IMR-90 (cell line): ENCODE measurements at regions not wholly inside any gene's neighbourhood (a gene's known extent, or its start where the extent isn't known, plus 50 kb on each side); places are given as distances from the start of the nearest gene placed in this dataset.

Source experiments
- ATAC-seq: fragments of 200-7000 bp; cut with Tn5 transposase; 2 replicates; pipeline ENCODE4 v1.9.1; 2020; ENCODE audit warnings: low read depth, mild to moderate bottlenecking, moderate library complexity
- BruUV-seq: library from RNA; stranded (reverse); fragments of 400-500 nt; replicated peaks from 2 replicates; lab custom pipeline; 2021; lab: Mats Ljungman, UMichigan
- CTCF ChIA-PET: fragments of 300-600 bp; formaldehyde crosslinking; extraction: SDS; loops from one replicate; lab custom pipeline; 2021; ENCODE audit warnings: antibody characterized with exemption; lab: Yijun Ruan, JAX
- POLR2A ChIA-PET: fragments of 300-600 bp; sonication (Branson Sonifier 250); formaldehyde crosslinking; loops from one replicate; lab custom pipeline; 2022; ENCODE audit warnings: antibody characterized with exemption; ENCODE audit not compliant: unreplicated experiment; lab: Charles Lee
- DNase-seq: peaks from one replicate; pipeline ENCODE4 v3.0.0; 2013
- H2AFZ ChIP-seq: replicated peaks from 2 replicates; pipeline ENCODE3; 2013; ENCODE audit warnings: low read length, mild to moderate bottlenecking; ENCODE audit not compliant: poor library complexity
- H2AK5ac ChIP-seq: 2 replicates; pipeline ENCODE4 v1.6.1; 2013; ENCODE audit warnings: low read depth, low read length, inconsistent platforms
- H2AK9ac ChIP-seq: replicated peaks from 2 replicates; pipeline ENCODE3; 2013; ENCODE audit warnings: mild to moderate bottlenecking, low read depth, low read length, moderate library complexity; ENCODE audit not compliant: poor library complexity
- H2BK120ac ChIP-seq: 2 replicates; pipeline ENCODE4 v1.6.1; 2013; ENCODE audit warnings: low read depth, low read length, inconsistent platforms
- H2BK15ac ChIP-seq: 3 replicates; pipeline ENCODE4 v1.6.1; 2013; ENCODE audit warnings: low read depth, low read length, inconsistent platforms
- H2BK20ac ChIP-seq: 2 replicates; pipeline ENCODE4 v1.6.1; 2013; ENCODE audit warnings: low read depth, mild to moderate bottlenecking, inconsistent platforms, low read length, moderate library complexity
- H2BK5ac ChIP-seq: 2 replicates; pipeline ENCODE4 v1.6.1; 2013; ENCODE audit warnings: mild to moderate bottlenecking, low read depth, low read length, inconsistent platforms; ENCODE audit not compliant: poor library complexity, severe bottlenecking
- H3K14ac ChIP-seq: replicated peaks from 2 replicates; pipeline ENCODE4 v1.6.1; 2013; ENCODE audit warnings: low read depth, low read length, inconsistent platforms
- H3K18ac ChIP-seq: 2 replicates; pipeline ENCODE4 v1.6.1; 2013; ENCODE audit warnings: low read depth, low read length, control low read depth
- H3K23ac ChIP-seq: 2 replicates; pipeline ENCODE4 v1.6.1; 2013; ENCODE audit warnings: low read depth, low read length, inconsistent platforms
- H3K27ac ChIP-seq: 2 replicates; pipeline ENCODE4 v1.5.1; 2013; ENCODE audit warnings: mild to moderate bottlenecking, control low read depth, low read length; ENCODE audit not compliant: insufficient read depth
- H3K27me3 ChIP-seq: 2 replicates; pipeline ENCODE4 v1.6.1; 2013; ENCODE audit warnings: low read length; ENCODE audit not compliant: control insufficient read depth, insufficient read depth
- H3K36me3 ChIP-seq: 2 replicates; pipeline ENCODE4 v1.6.1; 2013; ENCODE audit warnings: low read length, mixed read lengths; ENCODE audit not compliant: control insufficient read depth, insufficient read depth
- H3K4ac ChIP-seq: 2 replicates; pipeline ENCODE4 v1.6.1; 2013; ENCODE audit warnings: low read depth, low read length, inconsistent platforms
- H3K4me1 ChIP-seq: 2 replicates; pipeline ENCODE4 v1.6.1; 2013; ENCODE audit warnings: low read length, mixed read lengths; ENCODE audit not compliant: control insufficient read depth, insufficient read depth
- H3K4me2 ChIP-seq: 2 replicates; pipeline ENCODE4 v1.6.1; 2013; ENCODE audit warnings: low read depth, mild to moderate bottlenecking, control low read depth, low read length, moderate library complexity
- H3K4me3 ChIP-seq: 2 replicates; pipeline ENCODE4 v1.5.1; 2013; ENCODE audit warnings: low read depth, mild to moderate bottlenecking, control low read depth, low read length, moderate library complexity; ENCODE audit not compliant: insufficient read depth
- H3K56ac ChIP-seq: 2 replicates; pipeline ENCODE4 v1.6.1; 2013; ENCODE audit warnings: low read length, inconsistent platforms; ENCODE audit not compliant: insufficient read depth; ENCODE audit errors: extremely low read depth
- H3K79me1 ChIP-seq, 2 experiments: 2 replicates each; pipeline ENCODE4 v1.6.1; 2013; ENCODE audit warnings: low read length in 2 of 2, inconsistent platforms in 1 of 2, low read depth in 1 of 2
- H3K9ac ChIP-seq: 2 replicates; pipeline ENCODE4 v1.6.1; 2013; ENCODE audit warnings: low read depth, low read length, control low read depth
- H3K9me1 ChIP-seq: 2 replicates; pipeline ENCODE4 v1.6.1; 2013; ENCODE audit warnings: low read length, inconsistent platforms; ENCODE audit not compliant: insufficient read depth
- H3K9me3 ChIP-seq: 2 replicates; pipeline ENCODE4 v1.6.1; 2013; ENCODE audit warnings: low read length; ENCODE audit not compliant: control insufficient read depth, insufficient read depth
- H4K20me1 ChIP-seq: 2 replicates; pipeline ENCODE4 v1.6.1; 2013; ENCODE audit warnings: low read length, inconsistent platforms; ENCODE audit not compliant: insufficient read depth
- H4K5ac ChIP-seq: 2 replicates; pipeline ENCODE4 v1.6.1; 2013; ENCODE audit warnings: mild to moderate bottlenecking, low read depth, low read length, control low read depth
- H4K8ac ChIP-seq, 2 experiments: 2 replicates each; pipeline ENCODE4 v1.6.1; 2013; ENCODE audit warnings: low read depth in 2 of 2, low read length in 2 of 2, control low read depth in 1 of 2, inconsistent platforms in 1 of 2
- H4K91ac ChIP-seq: 2 replicates; pipeline ENCODE4 v1.6.1; 2013; ENCODE audit warnings: low read depth, low read length, inconsistent platforms; ENCODE audit not compliant: insufficient read depth
- BHLHE40 ChIP-seq: fragments of 150-350 bp; IDR thresholded peaks from 2 replicates; pipeline ENCODE4 v1.6.1; 2016; ENCODE audit warnings: mild to moderate bottlenecking, low read depth, low read length
- CEBPB ChIP-seq: IDR thresholded peaks from 2 replicates; pipeline ENCODE4 v1.6.1; 2012; ENCODE audit warnings: low read depth, low read length, improper control_type of control experiment
- CHD1 ChIP-seq: IDR thresholded peaks from 2 replicates; pipeline ENCODE4 v1.6.1; 2012; ENCODE audit warnings: low read depth, low read length, improper control_type of control experiment
- CTCF ChIP-seq: conservative IDR thresholded peaks from 2 replicates; pipeline ENCODE4 v1.5.1; 2012; ENCODE audit warnings: mild to moderate bottlenecking, low read depth, low read length, improper control_type of control experiment
- ELK1 ChIP-seq: fragments of 150-350 bp; IDR thresholded peaks from 2 replicates; pipeline ENCODE4 v1.6.1; 2016; ENCODE audit warnings: low read depth, mild to moderate bottlenecking, low read length, moderate library complexity, borderline replicate concordance
- FOS ChIP-seq: fragments of 150-350 bp; IDR thresholded peaks from 2 replicates; pipeline ENCODE4 v1.6.1; 2016; ENCODE audit warnings: low read depth, low read length
- MAFK ChIP-seq: IDR thresholded peaks from 2 replicates; pipeline ENCODE4 v1.6.1; 2012; ENCODE audit warnings: low read depth, low read length, improper control_type of control experiment
- MAZ ChIP-seq: IDR thresholded peaks from 2 replicates; pipeline ENCODE4 v1.6.1; 2012; ENCODE audit warnings: low read depth, mild to moderate bottlenecking, low read length, improper control_type of control experiment, moderate library complexity, borderline replicate concordance
- MXI1 ChIP-seq: IDR thresholded peaks from 2 replicates; pipeline ENCODE4 v1.6.1; 2012; ENCODE audit warnings: low read depth, mild to moderate bottlenecking, low read length, moderate library complexity, borderline replicate concordance
- NFE2L2 ChIP-seq: fragments of 150-350 bp; IDR thresholded peaks from 2 replicates; pipeline ENCODE4 v1.6.1; 2016; ENCODE audit warnings: low read depth, mild to moderate bottlenecking, low read length
- POLR2A ChIP-seq: IDR thresholded peaks from 2 replicates; pipeline ENCODE4 v1.6.1; 2012; ENCODE audit warnings: mild to moderate bottlenecking, low read depth, low read length
- RAD21 ChIP-seq: IDR thresholded peaks from 2 replicates; pipeline ENCODE4 v1.6.1; 2012; ENCODE audit warnings: low read length, improper control_type of control experiment
- RCOR1 ChIP-seq: IDR thresholded peaks from 2 replicates; pipeline ENCODE4 v1.6.1; 2012; ENCODE audit warnings: mild to moderate bottlenecking, low read length, improper control_type of control experiment; ENCODE audit not compliant: insufficient replicate concordance
- RFX5 ChIP-seq: IDR thresholded peaks from 2 replicates; pipeline ENCODE4 v1.8.0; 2012; ENCODE audit warnings: low read depth, mild to moderate bottlenecking, low read length, moderate library complexity
- SMC3 ChIP-seq: fragments of 150-350 bp; IDR thresholded peaks from 2 replicates; pipeline ENCODE4 v1.6.1; 2016; ENCODE audit warnings: low read depth, mild to moderate bottlenecking, antibody characterized with exemption, low read length, moderate library complexity
- USF2 ChIP-seq: fragments of 150-350 bp; IDR thresholded peaks from 2 replicates; pipeline ENCODE4 v1.6.1; 2017; ENCODE audit warnings: mild to moderate bottlenecking, antibody characterized with exemption, low read length, low read depth
- WGBS, 2 experiments: methylation state at CpG; one replicate each; pipeline versions ENCODE4 v1.1.5 to v1.1.7; 2013; ENCODE audit warnings: missing lambda C conversion rate in 2 of 2; ENCODE audit not compliant: insufficient read length in 1 of 2; ENCODE audit errors: extremely low coverage in 2 of 2; 5-methylcytosine and 5-hydroxymethylcytosine counted together
- dilution Hi-C: fragments of 300-500 bp; cut with HindIII; formaldehyde crosslinking; loops from one replicate; pipeline ENCODE4 v1.14.3; 2018; ENCODE audit warnings: low sequenced_read_pairs; ENCODE audit not compliant: unreplicated experiment
- in situ Hi-C: fragments of 300-500 bp; cut with MboI; formaldehyde crosslinking; loops from 3 replicates; pipeline ENCODE4 v1.14.3; 2019; ENCODE audit warnings: low sequenced_read_pairs, inconsistent platforms, mixed read lengths
- intact Hi-C: fragments of 100-400 bp; cut with micrococcal nuclease; formaldehyde crosslinking; loops from 2 replicates; pipeline ENCODE4 v1.10.0; 2022

GRCh38 chr6:144615870-144616269, 330.7 kb downstream of the UTRN start:
- TF ChIP-seq CTCF: no peak
- no peak for TF ChIP-seq CHD1
- no peak for TF ChIP-seq RFX5
- no peak for TF ChIP-seq MXI1
- no peak for TF ChIP-seq FOS
- TF ChIP-seq RCOR1: no peak
- no peak for TF ChIP-seq USF2
- TF ChIP-seq BHLHE40: no peak
- TF ChIP-seq MAFK: no peak
- TF ChIP-seq MAZ: no peak
- TF ChIP-seq NFE2L2: no peak
- TF ChIP-seq SMC3: no peak
- no peak for TF ChIP-seq ELK1
- no peak for TF ChIP-seq POLR2A
- no peak for TF ChIP-seq CEBPB
- TF ChIP-seq RAD21: no peak
- Histone ChIP-seq H2BK20ac (no peak overlapping the region), H3K36me3 (no peaks in the 10 kb centered on the region), H2AK9ac (no peak overlapping the region), H2BK5ac (no peak overlapping the region), H3K56ac (no peak overlapping the region), H4K20me1 (no peaks in the 10 kb centered on the region), H4K8ac (no peak overlapping the region), H3K4me3 (no peak overlapping the region), H3K4ac (no peak overlapping the region), H3K9me1 (no peaks in the 10 kb centered on the region), H2AFZ (no peak overlapping the region), H3K79me1 (0 out of 4 replicates have a peak, but pooled peaks cover 0 to 4% of the 10 kb centered on the region in 2 experiments), H3K4me2 (no peak overlapping the region), H3K27me3 (no peaks in the 10 kb centered on the region), H3K9me3 (no peaks in the 10 kb centered on the region), H3K23ac (no peak overlapping the region), H2BK120ac (no peak overlapping the region), H3K14ac (no peak overlapping the region), H3K18ac (no peak overlapping the region), H2BK15ac (no peak overlapping the region), H3K9ac (no peak overlapping the region), H4K91ac (no peak overlapping the region), H3K4me1 (no peaks in the 10 kb centered on the region), H2AK5ac (no peak overlapping the region), H3K27ac (no peak overlapping the region), H4K5ac (no peak overlapping the region)
- no TSS peak for BruUV-seq
- intact Hi-C loops: no loop called here
- 75% methylated on average over 1 of the region's 2 CpGs; no CpG with 5 or more reads in 1 of the 2 experiments for WGBS, 2 experiments
- no peak for ATAC-seq
- DNase-seq: no peak
- ChIA-PET POLR2A (no interaction called here), CTCF (no interaction called here)
- dilution Hi-C loops: no loop called here
- in situ Hi-C loops: no loop called here
